ENCODE measurements at regions not wholly inside any gene's neighbourhood (a gene's known extent, or its start where the extent isn't known, plus 50 kb on each side); places are given as distances from the start of the nearest gene placed in this dataset.

- no peak for TF ChIP-seq CHD7 (IDR thresholded peaks at IDR 0.05; ENCODE audit: insufficient replicate concordance, low read length)
- no peak for TF ChIP-seq CTCF (IDR thresholded peaks at IDR 0.05; ENCODE audit: control extremely low read depth in 1 of 3, insufficient read depth in 1 of 3, low read depth in 1 of 3, low read length in 3 of 3)
- no peak for TF ChIP-seq TEAD4 (IDR thresholded peaks at IDR 0.05; ENCODE audit: low read depth, low read length)
- no peak for TF ChIP-seq SAP30 (IDR thresholded peaks at IDR 0.05; ENCODE audit: insufficient read depth, insufficient replicate concordance, low read length)
- no peak for TF ChIP-seq USF2 (IDR thresholded peaks at IDR 0.05; ENCODE audit: low read length)
- no peak for TF ChIP-seq BCL11A (IDR thresholded peaks at IDR 0.05; ENCODE audit: low read depth in 2 of 2, low read length in 2 of 2)
Measured at GRCh38 chr13:103277959-103278694, 211.9 kb upstream of the SLC10A2 start (continued).
